Inferior parietal cortex (tissue), 1 donor: ENCODE measurements at regions not wholly inside any gene's neighbourhood (a gene's known extent, or its start where the extent isn't known, plus 50 kb on each side); places are given as distances from the start of the nearest gene placed in this dataset.

ENCODE experiments used
- DNase-seq: peaks from one replicate; pipeline ENCODE4 v3.0.0-alpha.2; 2016; ENCODE audit errors: extremely low spot score

DNA sequence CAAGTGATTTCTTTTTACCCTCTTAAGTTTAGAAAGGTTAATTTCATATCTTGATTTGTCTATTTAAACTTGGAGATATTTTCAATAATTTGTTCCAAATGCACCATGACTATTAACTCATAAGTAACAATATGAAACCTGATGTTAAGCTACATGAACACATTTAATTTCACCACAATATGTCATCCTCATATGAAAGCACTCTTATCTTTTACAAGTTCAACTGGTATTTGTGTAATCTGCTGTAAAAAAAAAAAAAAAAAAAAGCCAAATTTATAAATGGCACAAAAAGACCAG is 110.4 kb downstream of the HFE start:
- no peak for DNase-seq

DNA sequence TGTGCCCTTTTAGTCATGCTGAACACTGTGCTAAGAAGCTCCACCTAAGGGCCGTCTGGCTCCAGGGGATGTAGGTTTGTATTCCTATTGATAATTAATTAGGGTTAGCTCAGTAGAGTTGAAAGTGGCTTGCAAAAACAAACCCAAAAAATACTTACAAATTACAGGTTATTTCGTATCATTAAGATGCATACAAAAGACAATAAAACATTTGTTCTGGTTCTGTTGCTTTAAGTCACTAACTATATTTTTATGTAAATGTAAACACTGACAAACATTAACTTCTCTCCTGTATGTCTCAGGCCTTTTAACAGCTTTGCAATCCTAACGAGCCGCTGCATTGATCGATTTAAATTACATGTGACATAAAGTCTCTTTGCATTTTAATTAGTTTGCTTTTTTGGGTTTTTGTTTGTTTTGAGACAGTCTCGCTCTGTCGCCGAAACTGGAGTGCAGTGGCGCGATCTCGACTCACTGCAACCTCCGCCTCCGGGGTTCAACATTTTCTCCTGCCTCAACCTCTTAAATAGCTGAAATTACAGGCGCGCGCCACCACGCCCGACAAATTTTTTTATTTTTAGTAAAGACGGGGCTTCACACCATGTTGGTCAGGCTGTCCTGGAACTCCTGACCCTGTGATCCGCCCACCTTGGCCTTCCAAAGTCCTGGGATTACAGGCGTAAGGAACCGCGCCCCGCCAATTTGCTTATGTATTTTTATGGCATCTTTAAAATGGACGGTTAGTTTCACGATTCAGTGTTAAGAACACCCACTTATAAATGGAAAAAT is 110.9 kb downstream of the HFE start:
- DNase-seq: no peak

DNA sequence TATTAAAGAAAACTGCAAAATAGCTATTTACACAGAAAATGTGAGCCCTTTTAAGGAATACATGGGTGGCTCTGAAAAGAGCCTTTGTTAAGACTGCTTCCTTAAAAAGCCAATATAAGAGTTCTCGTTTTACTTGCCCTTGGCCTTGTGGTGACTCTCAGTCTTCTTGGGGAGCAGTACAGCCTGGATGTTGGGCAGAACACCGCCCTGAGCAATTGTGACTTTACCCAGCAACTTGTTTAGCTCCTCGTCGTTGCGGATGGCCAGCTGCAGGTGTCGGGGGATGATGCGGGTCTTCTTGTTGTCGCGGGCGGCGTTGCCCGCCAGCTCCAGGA is 111.5 kb downstream of the HFE start:
- no peak for DNase-seq

- DNase-seq: peak; percentile 98
Observed at GRCh38 chr6:26199057-26199772, 112.0 kb downstream of the HFE start.

GRCh38 chr6:26199773-26200764 is 112.8 kb downstream of the HFE start:
- no peak for DNase-seq

GRCh38 chr6:26200918-26201721 is 113.9 kb downstream of the HFE start:
- no peak for DNase-seq

- no peak for DNase-seq
Observed at GRCh38 chr6:26202201-26202611, 115.0 kb downstream of the HFE start.

DNA sequence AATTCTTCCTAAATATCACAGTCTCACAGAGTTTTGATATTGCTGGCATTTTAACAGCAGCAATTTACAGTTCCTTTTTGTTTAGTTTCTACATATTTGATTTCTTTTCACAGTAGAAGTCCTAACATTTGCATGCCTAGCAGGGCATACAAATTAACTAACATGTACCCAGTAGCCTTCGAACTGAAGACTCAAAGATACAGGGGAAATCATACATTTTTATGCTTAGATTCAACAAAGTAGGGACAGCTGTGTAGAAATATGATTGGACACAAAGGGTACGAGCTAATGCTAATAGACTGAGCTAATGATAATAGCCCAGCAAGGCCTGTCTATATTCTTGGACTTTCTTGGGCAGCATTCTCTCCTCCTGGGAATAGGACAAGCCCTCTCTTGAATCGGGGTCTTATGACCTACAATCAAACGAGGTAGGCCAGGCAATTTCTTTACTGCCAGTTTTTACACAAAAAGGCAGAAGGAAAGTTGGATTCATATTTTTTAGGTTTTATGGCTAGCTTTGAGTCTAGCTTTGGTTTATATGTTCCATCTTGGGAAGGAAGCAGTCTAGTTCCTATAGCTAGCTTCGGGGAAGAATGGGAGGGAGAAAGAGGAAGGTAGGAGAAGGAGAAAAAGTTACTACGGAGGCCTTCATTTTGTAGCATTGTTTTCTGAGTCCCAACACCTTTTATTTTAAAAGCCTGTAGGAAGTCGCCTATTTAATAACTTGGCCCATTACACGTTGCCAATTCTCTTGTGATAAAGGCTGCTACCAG is 115.8 kb downstream of the HFE start:
- DNase-seq: no peak

DNA sequence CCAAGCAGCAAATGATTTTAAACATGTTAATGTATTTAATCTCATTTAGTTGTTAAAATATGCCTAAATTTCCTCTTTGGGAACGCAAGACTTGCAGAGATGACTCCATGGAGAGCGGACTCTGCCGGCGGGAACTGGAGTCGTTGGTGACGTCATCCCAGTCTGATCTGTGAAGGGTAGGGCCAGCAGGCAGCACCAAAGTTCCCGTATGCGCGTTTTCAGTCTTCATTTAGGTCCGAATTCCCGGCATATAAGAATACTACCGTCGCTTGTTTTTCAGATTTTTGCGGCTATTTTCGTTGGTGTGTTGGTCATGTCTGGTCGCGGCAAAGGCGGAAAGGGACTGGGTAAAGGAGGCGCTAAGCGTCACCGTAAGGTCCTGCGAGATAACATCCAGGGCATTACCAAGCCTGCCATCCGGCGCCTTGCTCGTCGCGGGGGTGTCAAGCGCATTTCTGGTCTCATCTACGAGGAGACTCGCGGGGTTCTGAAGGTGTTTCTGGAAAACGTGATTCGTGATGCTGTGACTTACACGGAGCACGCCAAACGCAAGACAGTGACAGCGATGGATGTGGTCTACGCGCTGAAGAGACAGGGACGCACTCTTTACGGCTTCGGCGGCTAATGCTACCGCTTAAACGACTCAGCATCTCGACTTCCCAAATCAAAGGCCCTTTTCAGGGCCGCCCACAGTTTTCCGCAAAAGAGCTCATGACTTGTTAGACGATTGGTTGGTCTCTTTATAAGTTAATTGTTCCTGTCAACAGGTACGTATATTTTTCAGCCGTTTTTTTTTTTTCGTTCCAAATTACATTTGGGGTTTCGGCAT is 117.3 kb downstream of the HFE start:
- peak; percentile 99 for DNase-seq

DNA sequence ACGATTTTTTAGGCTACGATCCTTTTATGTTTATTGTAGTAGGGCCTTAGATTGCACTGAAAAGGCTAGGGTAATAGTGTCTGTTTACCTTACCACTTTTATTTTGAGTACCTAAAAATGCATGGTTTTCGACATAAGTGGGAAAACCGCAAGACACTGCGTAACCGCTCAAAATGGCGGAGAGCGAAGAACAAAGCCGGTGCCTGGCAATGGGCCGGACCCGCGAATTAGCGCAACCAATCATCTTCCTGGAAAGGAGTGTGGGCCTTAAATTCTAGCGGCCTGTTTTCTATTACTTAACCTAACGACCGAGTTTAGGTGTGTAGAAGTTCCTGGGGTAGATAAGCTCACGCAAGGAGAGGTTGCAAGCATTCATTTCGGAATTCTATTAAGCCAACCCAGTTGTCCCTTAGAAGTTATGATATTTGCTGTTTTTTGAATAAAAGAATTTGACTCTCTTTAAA is 118.0 kb downstream of the HFE start:
- DNase-seq: peak; percentile 88

GRCh38 chr6:26205625-26206574 is 118.7 kb downstream of the HFE start:
- DNase-seq: peak; percentile 74

GRCh38 chr6:26206868-26207801 is 119.9 kb downstream of the HFE start:
- no peak for DNase-seq

DNA sequence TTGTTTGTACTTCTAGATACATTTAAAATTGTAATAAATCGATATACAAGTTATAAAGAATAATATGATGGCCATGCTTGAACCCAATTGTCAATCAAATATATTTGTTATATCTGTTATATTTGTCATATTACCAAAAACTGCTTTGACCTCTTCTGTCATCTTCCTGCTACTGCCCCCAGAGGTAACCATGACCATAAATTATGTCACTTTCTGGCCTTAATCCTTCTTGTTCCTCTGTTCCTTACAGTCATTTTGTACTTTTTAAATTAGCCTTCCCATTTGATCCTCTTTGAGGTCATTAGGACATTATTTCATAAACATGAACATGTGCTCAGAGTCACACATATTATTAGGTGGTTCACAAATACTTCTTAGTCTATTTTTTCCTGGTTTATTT is 124.7 kb downstream of the HFE start:
- DNase-seq: no peak

GRCh38 chr6:26213334-26214075 is 126.3 kb downstream of the HFE start:
- DNase-seq: no peak

DNA sequence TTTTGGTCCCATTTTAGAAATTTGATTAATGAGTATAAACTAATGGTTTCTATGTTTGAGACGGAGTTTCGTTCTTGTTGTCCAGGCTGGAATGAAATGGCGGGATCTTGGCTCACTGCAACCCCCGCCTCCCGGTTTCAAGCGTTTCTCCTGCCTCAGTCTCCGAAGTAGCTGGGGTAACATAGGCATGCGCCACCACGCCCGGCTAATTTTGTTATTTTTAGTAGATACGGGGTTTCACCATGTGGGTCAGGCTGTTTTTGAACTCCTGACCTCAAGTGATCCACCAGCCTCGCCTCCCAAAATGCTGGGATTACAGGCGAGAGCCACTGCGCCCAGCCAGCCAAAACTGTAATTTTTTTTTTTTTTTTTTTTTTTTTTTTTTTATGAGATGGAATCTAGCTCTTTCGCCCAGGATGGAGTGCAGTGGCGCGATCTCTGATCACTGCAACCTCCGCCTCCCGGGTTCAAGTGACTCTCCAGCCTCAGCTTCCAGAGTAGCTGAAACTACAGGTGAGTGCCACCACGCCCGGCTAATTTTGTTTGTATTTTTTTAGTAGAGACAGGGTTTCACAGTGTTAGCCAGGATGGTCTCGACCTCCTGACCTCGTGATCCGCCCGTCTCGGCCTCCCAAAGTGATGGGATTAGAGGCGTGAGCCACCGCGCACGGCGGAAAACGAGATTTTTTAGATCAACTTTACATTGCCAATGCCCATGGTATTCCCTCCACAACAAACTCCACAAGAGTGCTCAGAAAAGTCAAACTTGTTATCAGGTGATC is 127.8 kb downstream of the HFE start:
- no peak for DNase-seq
